ENCODE measurements at regions not wholly inside any gene's neighbourhood (a gene's known extent, or its start where the extent isn't known, plus 50 kb on each side); places are given as distances from the start of the nearest gene placed in this dataset.

DNA sequence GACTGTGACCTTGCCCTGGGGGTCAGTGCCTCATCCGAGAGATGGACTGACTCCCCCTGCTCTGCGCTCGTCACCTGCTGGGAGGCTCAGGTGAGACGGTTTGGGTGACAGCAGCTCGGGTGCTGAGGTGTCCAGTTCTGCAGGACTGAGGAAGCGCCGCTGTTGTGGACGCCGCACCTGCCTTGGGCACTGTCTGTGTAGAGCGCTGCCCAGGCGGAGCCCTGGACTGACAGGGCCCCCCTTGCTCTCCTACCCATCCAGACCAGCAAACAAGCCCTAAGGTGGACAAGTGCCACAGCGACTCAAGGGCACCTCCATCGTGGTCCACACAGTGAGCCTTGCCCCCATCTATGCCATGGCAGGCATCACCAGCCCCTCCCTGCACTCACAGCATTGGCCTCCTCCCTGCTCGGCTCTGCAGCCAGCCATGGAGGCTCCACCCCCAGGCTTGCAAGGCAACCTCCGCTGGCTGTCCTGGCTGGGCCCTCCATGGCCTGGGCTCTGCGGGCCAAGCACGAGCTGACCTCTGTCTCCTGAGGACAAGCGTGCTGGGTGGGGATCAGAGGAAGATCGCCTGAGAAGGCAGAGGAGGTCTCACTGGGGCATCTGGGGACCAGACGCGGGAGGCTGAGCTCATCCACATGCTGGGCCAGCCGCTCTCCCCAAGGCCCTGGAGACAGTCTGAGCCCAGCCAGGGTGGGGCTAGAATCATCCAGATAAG lies 87.1 kb upstream of the COL5A1 start:
- Histone ChIP-seq H3K9me3 (replicated peaks; ENCODE audit: control insufficient read depth, insufficient read depth, low read depth, low read length) (no peaks in the 10 kb centered on the region), H3K4me2 (ENCODE audit: insufficient read depth, low read length) (no peak overlapping the region), H3K4me3 (no peak overlapping the region), H3K36me3 (ENCODE audit: control insufficient read depth, insufficient read depth, low read length) (no peaks in the 10 kb centered on the region), H3K9ac (ENCODE audit: insufficient read depth in 1 of 2, low read depth in 2 of 2, low read length in 2 of 2) (no peak overlapping the region), H3K27ac (ENCODE audit: extremely low read depth, low read depth, low read length) (no peak overlapping the region), H3K9me1 (ENCODE audit: control insufficient read depth, insufficient read depth, low read length) (no peaks in the 10 kb centered on the region), H3K4me1 (replicated peaks in 1 of 2; ENCODE audit: control insufficient read depth in 2 of 2, insufficient read depth in 2 of 2, low read length in 2 of 2) (no peaks in the 10 kb centered on the region; a peak in 2 of 5 replicates), H4K20me1 (replicated peaks; ENCODE audit: control insufficient read depth, insufficient read depth, low read length) (peaks cover 19% of the 10 kb centered on the region; the same call in 1 of the 2 replicates), H3K79me2 (ENCODE audit: control insufficient read depth, insufficient read depth, low read length) (no peaks in the 10 kb centered on the region), H3K27me3 (ENCODE audit: control insufficient read depth in 2 of 2, insufficient read depth in 2 of 2, low read length in 2 of 2) (peaks cover 15 to 85% of the 10 kb centered on the region in 2 experiments; a peak in 4 of 5 replicates), H2AFZ (ENCODE audit: low read depth, low read length) (no peak overlapping the region)
- ChIA-PET POLR2A (interaction anchor here (0.6 kb wide), 1 partner anchor 12 kb away, joined by 3 read pairs; no protein-coding TSS in a partner anchor), CTCF (ENCODE audit: low intra/inter-chr PET ratio) (no interaction called here)
- intact Hi-C loops (cut with micrococcal nuclease) = loop anchor here (10.0 kb wide), 1 partner anchor 90 kb away; the partner anchor contains the start of gene COL5A1
- BruUV-seq (replicated peaks) = no TSS peak
- ATAC-seq (no peak), DNase-seq (ENCODE audit: extremely low read depth in 1 of 4, low spot score in 3 of 4) (no peak), FAIRE-seq (no peak)
- TF ChIP-seq CHD4 (IDR thresholded peaks at IDR 0.05; ENCODE audit: insufficient read depth, insufficient replicate concordance, low read depth, low read length, poor library complexity, severe bottlenecking) (no peak), ZNF699 (CRISPR knock-in tag; IDR thresholded peaks at IDR 0.05; ENCODE audit: insufficient replicate concordance) (no peak), RBM22 (IDR thresholded peaks at IDR 0.05; ENCODE audit: low read depth, low read length, poor library complexity, severe bottlenecking) (no peak), KLF13 (tag; IDR thresholded peaks at IDR 0.05; ENCODE audit: borderline replicate concordance, low read depth) (no peak), TAL1 (IDR thresholded peaks at IDR 0.05) (no peak), EHMT2 (IDR thresholded peaks at IDR 0.05) (no peak), L3MBTL2 (IDR thresholded peaks at IDR 0.05) (no peak), YBX1 (IDR thresholded peaks at IDR 0.05) (no peak), ERF (CRISPR knock-in tag; IDR thresholded peaks at IDR 0.05) (no peak)
- TF ChIP-seq, protein P1, sequence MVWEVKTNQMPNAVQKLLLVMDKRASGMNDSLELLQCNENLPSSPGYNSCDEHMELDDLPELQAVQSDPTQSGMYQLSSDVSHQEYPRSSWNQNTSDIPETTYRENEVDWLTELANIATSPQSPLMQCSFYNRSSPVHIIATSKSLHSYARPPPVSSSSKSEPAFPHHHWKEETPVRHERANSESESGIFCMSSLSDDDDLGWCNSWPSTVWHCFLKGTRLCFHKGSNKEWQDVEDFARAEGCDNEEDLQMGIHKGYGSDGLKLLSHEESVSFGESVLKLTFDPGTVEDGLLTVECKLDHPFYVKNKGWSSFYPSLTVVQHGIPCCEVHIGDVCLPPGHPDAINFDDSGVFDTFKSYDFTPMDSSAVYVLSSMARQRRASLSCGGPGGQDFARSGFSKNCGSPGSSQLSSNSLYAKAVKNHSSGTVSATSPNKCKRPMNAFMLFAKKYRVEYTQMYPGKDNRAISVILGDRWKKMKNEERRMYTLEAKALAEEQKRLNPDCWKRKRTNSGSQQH (CRISPR knock-in tag; IDR thresholded peaks at IDR 0.05) = no peak
- TF ChIP-seq, protein P2, sequence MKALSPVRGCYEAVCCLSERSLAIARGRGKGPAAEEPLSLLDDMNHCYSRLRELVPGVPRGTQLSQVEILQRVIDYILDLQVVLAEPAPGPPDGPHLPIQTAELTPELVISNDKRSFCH (CRISPR knock-in tag; IDR thresholded peaks at IDR 0.05) = no peak
- TF ChIP-seq, protein P2 (tag; IDR thresholded peaks at IDR 0.05) = no peak
- TF ChIP-seq, protein P3, sequence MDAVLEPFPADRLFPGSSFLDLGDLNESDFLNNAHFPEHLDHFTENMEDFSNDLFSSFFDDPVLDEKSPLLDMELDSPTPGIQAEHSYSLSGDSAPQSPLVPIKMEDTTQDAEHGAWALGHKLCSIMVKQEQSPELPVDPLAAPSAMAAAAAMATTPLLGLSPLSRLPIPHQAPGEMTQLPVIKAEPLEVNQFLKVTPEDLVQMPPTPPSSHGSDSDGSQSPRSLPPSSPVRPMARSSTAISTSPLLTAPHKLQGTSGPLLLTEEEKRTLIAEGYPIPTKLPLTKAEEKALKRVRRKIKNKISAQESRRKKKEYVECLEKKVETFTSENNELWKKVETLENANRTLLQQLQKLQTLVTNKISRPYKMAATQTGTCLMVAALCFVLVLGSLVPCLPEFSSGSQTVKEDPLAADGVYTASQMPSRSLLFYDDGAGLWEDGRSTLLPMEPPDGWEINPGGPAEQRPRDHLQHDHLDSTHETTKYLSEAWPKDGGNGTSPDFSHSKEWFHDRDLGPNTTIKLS (IDR thresholded peaks at IDR 0.05; ENCODE audit: borderline replicate concordance, low read depth) = no peak
- WGBS (ENCODE audit: insufficient coverage, low coverage, missing lambda C conversion rate) = 2% methylated on average over 19 of the region's 22 CpGs
- in situ Hi-C loops (cut with MboI) = no loop called here
